ENCODE measurements at regions not wholly inside any gene's neighbourhood (a gene's known extent, or its start where the extent isn't known, plus 50 kb on each side); places are given as distances from the start of the nearest gene placed in this dataset.

DNA sequence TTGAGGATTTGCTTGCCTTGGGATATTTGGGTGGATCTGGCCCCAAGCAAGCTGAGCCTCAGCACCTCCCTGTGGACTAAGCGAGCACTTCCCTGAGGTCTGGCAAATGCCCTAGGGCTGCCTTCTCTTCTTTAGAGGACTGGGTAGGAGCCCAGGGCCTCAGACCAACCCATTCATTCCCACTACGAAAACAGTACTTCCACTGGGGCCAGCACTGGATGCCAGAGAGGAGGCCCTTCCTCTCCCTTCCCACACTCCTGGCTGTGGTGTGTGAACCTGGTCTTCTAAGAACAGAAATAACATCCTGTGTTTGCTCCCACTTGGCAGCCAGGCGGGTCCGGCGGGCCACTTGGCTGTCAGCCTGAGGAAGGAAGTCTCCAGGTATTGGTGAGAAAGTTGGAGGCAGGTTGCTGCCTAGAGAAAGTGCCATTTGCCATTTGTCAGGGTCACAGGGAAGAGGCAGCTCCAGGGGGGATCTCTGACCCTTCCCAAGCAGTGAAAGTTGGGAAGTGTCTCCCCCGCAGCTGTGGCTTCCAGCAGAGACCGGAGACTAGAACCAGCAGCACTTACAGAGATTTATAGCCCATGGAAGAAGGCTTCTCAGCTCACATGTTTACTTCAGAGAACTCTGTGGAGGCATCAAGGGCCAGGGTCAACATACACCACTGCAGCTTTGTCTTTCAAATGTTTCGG, 323.5 kb downstream of the SIPA1L2 start:
- POLR2A ChIA-PET (ENCODE audit: unreplicated experiment): no interaction called here
- CTCF ChIA-PET: no interaction called here

DNA sequence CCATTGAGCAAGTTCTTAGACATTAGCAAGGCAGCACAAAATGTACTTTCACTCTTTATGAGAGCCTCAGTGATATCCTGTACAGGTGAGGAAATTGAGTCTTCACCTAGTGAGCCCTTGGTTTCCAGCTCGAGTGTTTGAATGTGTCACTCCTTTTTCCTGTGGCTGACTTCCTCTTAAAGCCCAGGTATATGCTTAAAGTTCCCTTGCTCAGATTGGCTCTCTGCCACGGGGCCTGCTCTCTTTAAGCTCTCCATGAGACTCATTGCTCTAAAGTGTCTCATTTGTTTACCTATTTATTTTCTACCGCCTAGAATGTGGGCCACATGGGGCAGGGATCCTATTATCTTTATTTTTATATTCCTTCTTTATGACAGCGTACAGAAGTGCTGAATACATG, 324.9 kb downstream of the SIPA1L2 start:
- H3K36me3 ChIP-seq (ENCODE audit: low read depth, low read length): no peaks in the 10 kb centered on the region
- H3K79me2 ChIP-seq (ENCODE audit: low read length): no peaks in the 10 kb centered on the region
- no peaks in the 10 kb centered on the region for H3F3A ChIP-seq (ENCODE audit: low read length, unreplicated experiment)
- ChIA-PET POLR2A (ENCODE audit: unreplicated experiment) (no interaction called here), CTCF (interaction anchor here (0.8 kb wide), 1 partner anchor 322 kb away, joined by 6 read pairs; no protein-coding TSS in a partner anchor)
- H3K9me3 ChIP-seq (ENCODE audit: low read length): no peaks in the 10 kb centered on the region
- ATAC-seq (peak; percentile 61), DNase-seq (peak; percentile 80)
- peaks cover 14% of the 10 kb centered on the region; the same call in 1 of the 2 replicates for H3K4me1 ChIP-seq (ENCODE audit: insufficient read depth, low read length)
- no peak overlapping the region for H3K4me3 ChIP-seq (ENCODE audit: low read length)
- intact Hi-C loops (cut with micrococcal nuclease): no loop called here
- no peak overlapping the region for H3K9ac ChIP-seq (ENCODE audit: low read length)
- TF ChIP-seq, protein P1, sequence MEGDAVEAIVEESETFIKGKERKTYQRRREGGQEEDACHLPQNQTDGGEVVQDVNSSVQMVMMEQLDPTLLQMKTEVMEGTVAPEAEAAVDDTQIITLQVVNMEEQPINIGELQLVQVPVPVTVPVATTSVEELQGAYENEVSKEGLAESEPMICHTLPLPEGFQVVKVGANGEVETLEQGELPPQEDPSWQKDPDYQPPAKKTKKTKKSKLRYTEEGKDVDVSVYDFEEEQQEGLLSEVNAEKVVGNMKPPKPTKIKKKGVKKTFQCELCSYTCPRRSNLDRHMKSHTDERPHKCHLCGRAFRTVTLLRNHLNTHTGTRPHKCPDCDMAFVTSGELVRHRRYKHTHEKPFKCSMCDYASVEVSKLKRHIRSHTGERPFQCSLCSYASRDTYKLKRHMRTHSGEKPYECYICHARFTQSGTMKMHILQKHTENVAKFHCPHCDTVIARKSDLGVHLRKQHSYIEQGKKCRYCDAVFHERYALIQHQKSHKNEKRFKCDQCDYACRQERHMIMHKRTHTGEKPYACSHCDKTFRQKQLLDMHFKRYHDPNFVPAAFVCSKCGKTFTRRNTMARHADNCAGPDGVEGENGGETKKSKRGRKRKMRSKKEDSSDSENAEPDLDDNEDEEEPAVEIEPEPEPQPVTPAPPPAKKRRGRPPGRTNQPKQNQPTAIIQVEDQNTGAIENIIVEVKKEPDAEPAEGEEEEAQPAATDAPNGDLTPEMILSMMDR (conservative IDR thresholded peaks at IDR 0.05; ENCODE audit: low read depth, low read length): no peak
- TF ChIP-seq EZH2phosphoT487 (IDR thresholded peaks at IDR 0.05; ENCODE audit: borderline replicate concordance, low read length): no peak
- no peak for TF ChIP-seq EZH2 (IDR thresholded peaks at IDR 0.05; ENCODE audit: low read length, unreplicated experiment)
- no peaks in the 10 kb centered on the region for H3K27me3 ChIP-seq (ENCODE audit: low read length)
- H4K20me1 ChIP-seq (ENCODE audit: low read length): no peaks in the 10 kb centered on the region
- no TSS peak for BruUV-seq (replicated peaks)
- H3K9me2 ChIP-seq (replicated peaks; ENCODE audit: low read length): no peaks in the 10 kb centered on the region
- no peak overlapping the region for H3K27ac ChIP-seq (ENCODE audit: low read length)
- peak overlapping the region; percentile 6; the same call in 1 of the 2 replicates for H3K4me2 ChIP-seq (ENCODE audit: low read length)
- H2AFZ ChIP-seq (ENCODE audit: low read length): no peak overlapping the region

More for the DNA sequence above, 323.5 kb downstream of the SIPA1L2 start:
- H3K9me2 ChIP-seq (replicated peaks; ENCODE audit: low read length): no peaks in the 10 kb centered on the region
- no peak overlapping the region for H3K4me3 ChIP-seq (ENCODE audit: low read length)
- H4K20me1 ChIP-seq (ENCODE audit: low read length): no peaks in the 10 kb centered on the region
- H2AFZ ChIP-seq (ENCODE audit: low read length): no peak overlapping the region
- intact Hi-C loops (cut with micrococcal nuclease): no loop called here
- H3K9me3 ChIP-seq (ENCODE audit: low read length): no peaks in the 10 kb centered on the region
- BruUV-seq (replicated peaks): no TSS peak
- H3K4me2 ChIP-seq (ENCODE audit: low read length): no peak overlapping the region
- H3K27ac ChIP-seq (ENCODE audit: low read length): no peak overlapping the region
- TF ChIP-seq EZH2 (IDR thresholded peaks at IDR 0.05; ENCODE audit: low read length, unreplicated experiment): no peak
- no peak for TF ChIP-seq EZH2phosphoT487 (IDR thresholded peaks at IDR 0.05; ENCODE audit: borderline replicate concordance, low read length)
- TF ChIP-seq, protein P1 (conservative IDR thresholded peaks at IDR 0.05; ENCODE audit: low read depth, low read length): peak; percentile 53
- peak; percentile 13; the same call in 1 of the 2 replicates for ATAC-seq
- no peaks in the 10 kb centered on the region for H3K79me2 ChIP-seq (ENCODE audit: low read length)
- H3K4me1 ChIP-seq (ENCODE audit: insufficient read depth, low read length): peaks cover 14% of the 10 kb centered on the region; the same call in 1 of the 2 replicates
- H3K36me3 ChIP-seq (ENCODE audit: low read depth, low read length): no peaks in the 10 kb centered on the region
- no peaks in the 10 kb centered on the region for H3F3A ChIP-seq (ENCODE audit: low read length, unreplicated experiment)
- H3K27me3 ChIP-seq (ENCODE audit: low read length): no peaks in the 10 kb centered on the region
- no peak overlapping the region for H3K9ac ChIP-seq (ENCODE audit: low read length)
- peak; percentile 37 for DNase-seq

DNA sequence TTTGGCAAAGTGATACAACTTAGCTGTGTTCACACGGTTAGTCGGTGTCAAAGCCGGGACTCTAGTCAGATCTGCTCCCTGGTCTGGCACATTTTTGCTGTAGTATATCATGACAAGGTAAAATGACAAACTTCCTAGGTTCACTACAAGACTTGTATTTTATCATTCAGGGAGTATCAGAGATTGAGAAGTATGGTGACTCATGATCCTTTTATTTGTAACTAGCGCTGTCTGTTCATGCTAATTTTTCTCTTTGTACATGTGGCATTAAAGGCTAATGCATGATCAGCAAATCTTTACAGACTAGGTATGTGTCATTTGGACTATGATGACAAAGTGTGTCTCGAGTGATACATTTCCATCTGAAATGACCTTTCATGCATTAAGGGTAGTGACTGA, 326.7 kb downstream of the SIPA1L2 start:
- TF ChIP-seq EZH2 (IDR thresholded peaks at IDR 0.05; ENCODE audit: low read length, unreplicated experiment) (no peak), EZH2phosphoT487 (IDR thresholded peaks at IDR 0.05; ENCODE audit: borderline replicate concordance, low read length) (no peak)
- TF ChIP-seq, protein P1 (conservative IDR thresholded peaks at IDR 0.05; ENCODE audit: low read depth, low read length): no peak
- no peaks in the 10 kb centered on the region for H3K9me2 ChIP-seq (replicated peaks; ENCODE audit: low read length)
- H4K20me1 ChIP-seq (ENCODE audit: low read length): no peaks in the 10 kb centered on the region
- CTCF ChIA-PET: no interaction called here
- no TSS peak for BruUV-seq (replicated peaks)
- no peak overlapping the region for H2AFZ ChIP-seq (ENCODE audit: low read length)
- ATAC-seq (no peak), DNase-seq (no peak)
- H3K9ac ChIP-seq (ENCODE audit: low read length): no peak overlapping the region
- no peak overlapping the region for H3K27ac ChIP-seq (ENCODE audit: low read length)
- H3K36me3 ChIP-seq (ENCODE audit: low read depth, low read length): no peaks in the 10 kb centered on the region
- POLR2A ChIA-PET (ENCODE audit: unreplicated experiment): no interaction called here
- H3K4me1 ChIP-seq (ENCODE audit: insufficient read depth, low read length): peaks cover 14% of the 10 kb centered on the region; the same call in 1 of the 2 replicates
- no peak overlapping the region for H3K4me3 ChIP-seq (ENCODE audit: low read length)
- no peaks in the 10 kb centered on the region for H3K9me3 ChIP-seq (ENCODE audit: low read length)
- intact Hi-C loops (cut with micrococcal nuclease): no loop called here
- H3K27me3 ChIP-seq (ENCODE audit: low read length): no peaks in the 10 kb centered on the region
- no peak overlapping the region for H3K4me2 ChIP-seq (ENCODE audit: low read length)
- no peaks in the 10 kb centered on the region for H3F3A ChIP-seq (ENCODE audit: low read length, unreplicated experiment)
- no peaks in the 10 kb centered on the region for H3K79me2 ChIP-seq (ENCODE audit: low read length)

Data from PC-3 (cell line).